PFSK-1 (cell line): ENCODE measurements at regions not wholly inside any gene's neighbourhood (a gene's known extent, or its start where the extent isn't known, plus 50 kb on each side); places are given as distances from the start of the nearest gene placed in this dataset.

ENCODE experiments used
- POLR2AphosphoS5 ChIP-seq: IDR thresholded peaks from 2 replicates; pipeline ENCODE4 v1.6.1; 2012; ENCODE audit warnings: low read depth, mild to moderate bottlenecking, control low read depth, low read length, moderate library complexity
- TAF1 ChIP-seq: IDR thresholded peaks from 2 replicates; pipeline ENCODE4 v1.6.1; 2012; ENCODE audit warnings: low read length, control low read depth, borderline replicate concordance; ENCODE audit not compliant: insufficient read depth
- TF ChIP-seq, protein P1 (sequence below), 2 experiments: IDR thresholded peaks; 2 replicates each; pipeline versions ENCODE4 v1.6.1 to v1.8.0; 2011 to 2012; ENCODE audit warnings: low read depth in 2 of 2, low read length in 2 of 2, control low read depth in 1 of 2, inconsistent platforms in 1 of 2, mild to moderate bottlenecking in 1 of 2, moderate library complexity in 1 of 2; ENCODE audit not compliant: insufficient read depth in 1 of 2

DNA sequence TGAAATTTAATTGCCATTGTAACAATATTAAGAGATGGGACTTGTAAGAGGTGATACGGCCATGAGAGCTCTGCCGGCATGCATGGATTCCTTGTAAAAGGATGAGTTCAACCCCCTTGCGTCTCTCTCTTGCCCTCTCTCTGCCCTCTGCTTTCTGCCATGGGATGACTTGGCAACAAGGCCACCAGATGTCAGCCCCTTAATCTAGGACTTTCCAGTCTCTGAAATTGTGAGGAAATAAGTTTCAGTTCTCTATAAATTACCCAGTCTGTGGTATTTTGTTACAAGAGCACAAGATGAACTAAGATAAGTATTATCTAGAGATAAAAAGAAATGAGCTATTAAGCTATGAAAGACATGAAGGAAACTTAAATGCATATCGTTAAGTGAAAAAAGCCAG lies 145.7 kb upstream of the AHR start:
- TF ChIP-seq POLR2AphosphoS5 (no peak), TAF1 (no peak)
- TF ChIP-seq, protein P1, sequence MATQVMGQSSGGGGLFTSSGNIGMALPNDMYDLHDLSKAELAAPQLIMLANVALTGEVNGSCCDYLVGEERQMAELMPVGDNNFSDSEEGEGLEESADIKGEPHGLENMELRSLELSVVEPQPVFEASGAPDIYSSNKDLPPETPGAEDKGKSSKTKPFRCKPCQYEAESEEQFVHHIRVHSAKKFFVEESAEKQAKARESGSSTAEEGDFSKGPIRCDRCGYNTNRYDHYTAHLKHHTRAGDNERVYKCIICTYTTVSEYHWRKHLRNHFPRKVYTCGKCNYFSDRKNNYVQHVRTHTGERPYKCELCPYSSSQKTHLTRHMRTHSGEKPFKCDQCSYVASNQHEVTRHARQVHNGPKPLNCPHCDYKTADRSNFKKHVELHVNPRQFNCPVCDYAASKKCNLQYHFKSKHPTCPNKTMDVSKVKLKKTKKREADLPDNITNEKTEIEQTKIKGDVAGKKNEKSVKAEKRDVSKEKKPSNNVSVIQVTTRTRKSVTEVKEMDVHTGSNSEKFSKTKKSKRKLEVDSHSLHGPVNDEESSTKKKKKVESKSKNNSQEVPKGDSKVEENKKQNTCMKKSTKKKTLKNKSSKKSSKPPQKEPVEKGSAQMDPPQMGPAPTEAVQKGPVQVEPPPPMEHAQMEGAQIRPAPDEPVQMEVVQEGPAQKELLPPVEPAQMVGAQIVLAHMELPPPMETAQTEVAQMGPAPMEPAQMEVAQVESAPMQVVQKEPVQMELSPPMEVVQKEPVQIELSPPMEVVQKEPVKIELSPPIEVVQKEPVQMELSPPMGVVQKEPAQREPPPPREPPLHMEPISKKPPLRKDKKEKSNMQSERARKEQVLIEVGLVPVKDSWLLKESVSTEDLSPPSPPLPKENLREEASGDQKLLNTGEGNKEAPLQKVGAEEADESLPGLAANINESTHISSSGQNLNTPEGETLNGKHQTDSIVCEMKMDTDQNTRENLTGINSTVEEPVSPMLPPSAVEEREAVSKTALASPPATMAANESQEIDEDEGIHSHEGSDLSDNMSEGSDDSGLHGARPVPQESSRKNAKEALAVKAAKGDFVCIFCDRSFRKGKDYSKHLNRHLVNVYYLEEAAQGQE (IDR thresholded peaks at IDR 0.05; ENCODE audit: insufficient read depth in 1 of 2, low read depth in 2 of 2, low read length in 2 of 2), result no peak
